ENCODE measurements at regions not wholly inside any gene's neighbourhood (a gene's known extent, or its start where the extent isn't known, plus 50 kb on each side); places are given as distances from the start of the nearest gene placed in this dataset.

DNA sequence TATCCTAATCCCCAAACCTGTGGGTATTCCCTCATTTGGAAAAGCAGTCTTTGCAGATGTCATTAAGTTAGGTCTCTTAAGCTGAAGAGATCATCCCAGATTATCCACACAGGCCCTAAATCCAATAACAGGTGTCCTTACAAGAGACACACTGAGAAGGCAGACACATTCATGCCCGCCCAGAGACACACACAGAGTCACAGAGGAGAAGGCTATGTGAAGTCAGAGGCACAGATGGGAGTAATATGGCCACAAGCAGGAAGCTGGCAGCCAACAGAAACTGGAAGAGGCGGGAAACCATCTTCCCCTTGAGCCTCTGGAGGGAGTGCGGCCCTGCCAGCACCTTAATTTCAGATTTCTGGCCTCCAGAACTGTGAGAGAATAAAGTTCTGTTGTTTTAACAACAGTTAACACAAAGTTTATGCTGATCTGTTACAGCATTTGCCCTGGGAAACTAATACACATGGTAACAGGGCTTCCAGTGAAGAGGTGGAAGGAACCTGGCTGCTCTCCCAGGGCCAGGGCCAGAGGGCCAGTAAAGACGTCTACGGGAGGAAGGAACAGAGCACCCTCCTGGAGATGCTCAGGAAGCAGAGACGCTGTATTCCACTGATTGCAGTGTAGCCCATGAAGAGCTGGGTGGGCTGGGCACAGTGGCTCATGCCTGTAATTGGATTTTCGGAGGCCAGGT is 217.5 kb downstream of the GLI2 start:
- DNase-seq (ENCODE audit: low read depth), result no peak

GRCh38 chr2:120953843-120954584 is 218.3 kb downstream of the GLI2 start:
- DNase-seq (ENCODE audit: low read depth), result no peak

DNA sequence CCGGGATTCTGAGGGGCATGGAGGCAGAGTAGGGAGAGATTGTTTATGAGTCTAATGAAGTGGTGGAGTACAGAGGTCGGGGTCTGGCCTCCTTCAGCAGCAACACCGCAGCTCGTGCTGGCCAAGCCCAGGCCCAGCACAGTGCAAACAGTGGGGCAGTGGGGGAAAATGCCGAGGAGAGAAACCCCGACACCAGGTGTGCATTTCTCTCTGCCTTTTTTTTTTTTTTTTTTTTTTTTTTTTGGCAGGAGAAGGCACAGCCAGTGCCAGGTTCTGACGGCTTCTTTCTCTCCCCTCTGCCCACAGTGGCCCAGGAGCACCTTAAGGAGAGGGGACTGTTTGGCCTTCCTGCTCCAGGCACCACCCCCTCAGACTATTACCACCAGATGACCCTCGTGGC is 219.3 kb downstream of the GLI2 start:
- DNase-seq (ENCODE audit: low read depth), result no peak

DNA sequence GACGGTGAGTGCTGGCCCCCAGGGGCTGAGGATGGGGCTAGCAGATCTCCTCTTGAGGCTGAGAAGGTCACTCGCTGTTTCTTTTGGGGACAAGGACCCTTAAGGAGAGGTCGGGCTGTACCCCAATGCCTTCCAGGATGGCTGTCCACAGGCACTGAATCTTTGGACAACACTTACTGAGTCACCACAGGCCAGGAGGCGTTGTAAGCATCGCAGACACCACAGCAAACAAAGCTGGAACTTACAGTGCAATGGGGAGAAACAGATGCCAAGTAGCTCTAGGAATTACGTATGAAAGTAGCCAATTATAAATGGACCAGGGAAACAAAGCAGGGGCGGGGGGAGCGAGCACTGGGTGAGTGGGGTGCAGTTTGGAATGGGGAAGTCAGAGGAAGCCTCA is 219.8 kb downstream of the GLI2 start:
- no peak for DNase-seq (ENCODE audit: low read depth)

DNA sequence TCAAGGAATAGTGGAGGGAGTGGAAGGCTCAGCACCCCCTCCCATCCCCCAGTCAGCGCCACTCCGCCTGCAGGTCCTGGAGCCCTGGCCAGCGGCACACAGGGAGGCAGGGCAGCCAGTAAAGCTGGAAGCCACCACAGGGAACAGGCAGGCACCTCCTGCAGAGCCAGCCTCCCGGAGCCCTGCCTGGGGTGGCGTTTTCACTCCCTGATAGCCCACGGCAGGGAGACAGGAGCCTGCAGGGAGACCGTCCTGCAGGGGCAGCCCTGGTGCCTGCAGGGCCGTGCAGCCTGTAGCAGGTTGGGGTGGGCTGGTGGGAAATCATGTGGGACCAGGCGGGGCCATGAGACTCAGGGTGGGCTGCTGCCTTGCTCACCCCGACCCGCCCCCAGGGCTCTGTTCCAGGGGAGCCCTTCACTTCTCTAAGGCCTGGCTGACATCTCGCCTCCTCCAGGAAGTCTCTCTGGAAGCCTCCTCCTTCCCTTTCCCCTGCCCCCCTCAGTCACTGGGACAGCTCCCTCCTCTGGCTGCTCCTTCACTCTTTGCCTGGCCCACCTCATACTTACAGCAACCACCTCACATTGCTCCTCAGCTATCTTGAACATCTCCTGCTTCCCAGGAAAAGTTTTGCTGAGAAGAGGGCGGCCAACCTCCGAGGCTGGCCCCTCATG is 221.0 kb downstream of the GLI2 start:
- DNase-seq (ENCODE audit: low read depth), result no peak

DNA sequence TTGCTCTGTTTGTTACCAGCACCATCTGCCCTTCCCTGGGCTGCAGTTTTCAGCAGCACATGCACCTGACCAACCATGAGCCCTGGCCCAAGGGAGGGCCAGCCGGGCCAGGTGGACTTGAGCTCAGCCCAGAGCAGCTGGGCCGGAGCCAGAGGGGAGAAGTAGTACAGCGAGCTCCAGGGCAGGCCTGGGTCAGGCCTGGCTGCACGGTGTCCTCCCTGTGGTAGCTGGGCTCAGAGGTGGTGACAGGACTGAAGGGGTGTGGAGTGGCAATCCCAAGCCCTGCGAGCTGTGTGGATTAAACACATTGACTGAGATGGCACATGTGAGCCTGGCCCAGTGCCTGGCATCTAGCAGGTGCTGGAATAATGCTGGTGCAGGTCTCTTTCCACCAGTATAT is 222.2 kb downstream of the GLI2 start:
- no peak for DNase-seq (ENCODE audit: low read depth)

GRCh38 chr2:120958623-120959366 is 223.1 kb downstream of the GLI2 start:
- DNase-seq (ENCODE audit: low read depth), result no peak

GRCh38 chr2:120959426-120959825 is 223.8 kb downstream of the GLI2 start:
- no peak for DNase-seq (ENCODE audit: low read depth)

DNA sequence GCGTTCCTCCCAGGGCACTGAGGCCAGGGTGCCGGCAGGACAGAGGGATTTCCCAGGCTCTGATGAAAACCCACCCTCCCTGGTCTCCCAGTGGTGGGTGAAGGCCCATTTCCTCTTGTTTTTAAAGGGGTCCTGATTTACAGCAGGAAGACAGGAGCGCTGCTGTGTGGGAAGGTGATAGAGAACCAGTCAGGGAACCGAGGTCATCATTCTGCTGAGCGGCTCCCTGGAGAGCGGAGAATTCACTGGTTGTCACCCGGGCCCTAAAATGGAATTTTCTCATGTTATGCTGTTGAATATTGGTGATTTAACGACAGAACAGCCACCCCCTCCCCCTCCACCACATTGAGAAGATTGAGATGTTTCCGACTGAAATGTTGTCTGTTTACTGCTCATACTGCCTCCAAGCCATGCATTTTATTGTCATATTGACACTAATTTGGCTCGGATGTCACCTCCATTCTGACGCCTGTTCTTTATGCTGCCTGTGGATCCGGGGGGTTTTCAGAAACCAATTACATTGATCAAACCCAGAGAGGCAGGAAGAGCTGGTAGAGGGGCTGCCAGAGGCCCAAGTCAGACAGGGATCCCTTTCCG is 225.2 kb downstream of the GLI2 start:
- DNase-seq (ENCODE audit: low read depth), result no peak

DNA sequence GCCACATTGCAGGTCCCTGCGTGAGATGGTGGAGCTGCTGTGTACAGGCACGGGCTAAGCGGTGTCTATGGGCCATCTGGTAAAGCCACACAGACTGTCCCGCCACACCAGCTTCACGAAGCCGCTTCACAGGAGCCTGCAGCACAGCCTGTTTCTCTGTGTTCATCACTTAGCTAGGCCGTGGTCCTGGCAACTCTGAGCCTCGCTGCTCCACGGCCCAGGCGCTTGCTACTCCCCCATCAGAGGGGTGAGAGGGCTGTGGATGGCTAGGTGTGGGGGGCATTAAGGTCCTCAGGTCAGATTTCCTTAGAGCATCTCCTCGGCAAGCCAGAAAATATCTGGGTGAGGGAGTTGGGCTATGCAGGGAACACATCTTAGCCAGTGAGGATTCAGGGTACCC is 225.7 kb downstream of the GLI2 start:
- DNase-seq (ENCODE audit: low read depth), result no peak

- DNase-seq (ENCODE audit: low read depth), result no peak
Observed at GRCh38 chr2:120963997-120964705, 228.5 kb downstream of the GLI2 start.

- no peak for DNase-seq (ENCODE audit: low read depth)
Observed at GRCh38 chr2:120964819-120965218, 229.2 kb downstream of the GLI2 start.

DNA sequence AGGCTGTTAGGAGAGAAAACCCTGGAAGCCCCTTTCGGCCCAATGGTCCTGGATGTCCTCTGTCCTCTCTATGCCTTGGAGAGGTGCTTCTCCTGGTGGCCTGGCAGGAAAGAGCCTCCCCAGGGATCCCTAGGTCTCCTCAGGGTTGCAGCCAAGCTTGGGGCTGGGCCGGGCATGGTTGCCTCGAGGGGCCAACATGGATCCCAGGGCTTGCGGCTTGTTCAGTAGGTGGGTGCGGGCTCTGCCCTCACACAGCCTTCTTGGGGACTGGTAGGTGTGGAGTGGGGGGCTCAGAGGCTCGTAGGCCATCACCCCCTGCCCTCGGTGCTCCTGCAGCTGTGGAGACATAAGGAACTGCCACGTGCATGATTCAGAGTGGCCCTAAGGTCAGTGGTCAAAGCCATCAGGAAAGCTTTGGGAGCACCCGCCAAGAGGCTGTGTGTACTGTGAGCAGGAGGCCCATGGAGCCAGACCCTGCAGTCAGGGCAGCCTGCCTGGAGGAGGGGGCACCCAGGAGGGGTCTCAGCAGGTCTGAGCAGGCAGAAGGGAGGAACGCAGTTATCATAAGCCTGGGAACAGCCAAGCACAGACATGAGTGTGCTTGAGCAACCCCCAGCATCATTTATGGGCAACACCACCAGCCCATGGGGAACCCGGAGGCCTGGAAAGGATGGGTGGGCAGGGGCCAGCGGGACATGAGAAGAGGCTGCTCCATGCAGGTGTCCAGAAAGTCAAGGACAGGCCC is 231.0 kb downstream of the GLI2 start:
- DNase-seq (ENCODE audit: low read depth), result no peak

- no peak for DNase-seq (ENCODE audit: low read depth)
Observed at GRCh38 chr2:120968307-120969015, 232.8 kb downstream of the GLI2 start.

- DNase-seq (ENCODE audit: low read depth), result no peak
Observed at GRCh38 chr2:120969613-120970355, 234.1 kb downstream of the GLI2 start.

DNA sequence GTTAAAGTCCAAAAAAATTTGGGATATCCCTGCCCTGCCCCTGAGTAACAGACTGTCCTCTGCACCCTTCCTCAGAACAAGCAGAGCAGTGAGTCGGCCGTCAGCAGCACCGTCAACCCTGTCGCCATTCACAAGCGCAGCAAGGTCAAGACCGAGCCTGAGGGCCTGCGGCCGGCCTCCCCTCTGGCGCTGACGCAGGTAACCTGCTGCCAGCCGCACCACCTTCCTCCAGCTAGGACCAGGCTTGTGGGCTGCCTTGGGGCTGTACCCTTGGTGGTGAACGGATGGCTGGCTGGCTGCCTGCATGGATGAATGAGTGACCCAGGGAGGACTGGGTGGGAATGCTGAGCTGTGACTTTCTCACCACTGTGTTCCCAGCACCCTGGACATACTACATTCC is 236.2 kb downstream of the GLI2 start:
- no peak for DNase-seq (ENCODE audit: low read depth)

DNA sequence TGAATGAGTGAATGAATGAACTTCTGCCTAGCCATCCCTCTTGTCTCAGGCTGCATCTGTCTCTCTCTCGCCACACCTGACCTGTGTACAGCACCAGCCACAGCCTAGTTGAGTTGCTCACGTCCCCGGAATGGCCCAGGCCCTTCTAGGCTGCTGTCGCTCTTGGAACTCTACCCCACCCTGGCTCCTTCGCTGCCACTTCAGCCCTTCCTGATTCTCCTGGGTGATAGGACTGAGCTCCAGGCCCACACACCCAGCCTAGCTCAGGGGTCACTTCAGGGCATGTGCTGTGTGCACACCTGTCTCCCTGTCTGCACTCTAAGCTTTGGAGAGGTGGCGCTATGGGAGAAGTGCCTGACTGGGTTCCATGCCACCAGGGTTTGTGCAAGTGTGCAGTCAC is 236.6 kb downstream of the GLI2 start:
- DNase-seq (ENCODE audit: low read depth), result no peak

- no peak for DNase-seq (ENCODE audit: low read depth)
Observed at GRCh38 chr2:120973196-120973595, 237.5 kb downstream of the GLI2 start.

GRCh38 chr2:120974950-120975349 is 239.3 kb downstream of the GLI2 start:
- no peak for DNase-seq (ENCODE audit: low read depth)

Data from T follicular helper cell (primary cell).